ENCODE measurements at regions not wholly inside any gene's neighbourhood (a gene's known extent, or its start where the extent isn't known, plus 50 kb on each side); places are given as distances from the start of the nearest gene placed in this dataset.

GRCh38 chr2:18413676-18414396, 146.6 kb downstream of the RDH14 start:
- Histone ChIP-seq H4K8ac (ENCODE audit: extremely low read depth, insufficient read depth, low read length) (no peak overlapping the region), H3K79me1 (ENCODE audit: low read depth, low read length) (no peaks in the 10 kb centered on the region), H3K4ac (replicated peaks; ENCODE audit: insufficient read length, low read depth, low read length) (no peak overlapping the region), H3K23me2 (ENCODE audit: low read depth, low read length) (no peaks in the 10 kb centered on the region), H2BK15ac (ENCODE audit: low read length) (no peak overlapping the region), H3K23ac (ENCODE audit: insufficient read length) (no peak overlapping the region), H2BK20ac (ENCODE audit: low read length) (no peak overlapping the region), H3K14ac (ENCODE audit: insufficient read length) (no peak overlapping the region), H3K18ac (ENCODE audit: extremely low read depth, low read length) (no peak overlapping the region), H3K27ac (ENCODE audit: low read depth, low read length) (no peak overlapping the region), H4K20me1 (replicated peaks in 1 of 2; ENCODE audit: control insufficient read depth in 1 of 2, insufficient read depth in 2 of 2, low read length in 2 of 2) (no peaks in the 10 kb centered on the region), H3K9me3 (ENCODE audit: insufficient read depth in 2 of 2, low read depth in 1 of 2, low read length in 1 of 2) (no peaks in the 10 kb centered on the region), H2AK5ac (ENCODE audit: low read depth, low read length) (no peak overlapping the region), H3K4me1 (replicated peaks in 1 of 4; ENCODE audit: control insufficient read depth in 3 of 4, insufficient read depth in 4 of 4, low read length in 3 of 4) (no peaks in the 10 kb centered on the region), H3K79me2 (ENCODE audit: control insufficient read depth in 1 of 2, insufficient read depth in 2 of 2, low read length in 2 of 2) (no peaks in the 10 kb centered on the region), H4K91ac (replicated peaks; ENCODE audit: insufficient read length, low read length) (no peak overlapping the region), H3K9ac (replicated peaks in 1 of 4; ENCODE audit: extremely low read depth in 1 of 4, low read depth in 3 of 4, low read length in 3 of 4) (no peak overlapping the region), H2BK12ac (ENCODE audit: low read depth, low read length) (no peak overlapping the region), H2AFZ (ENCODE audit: low read length) (0 out of 2 replicates have a peak overlapping the region, but pooled peaks have one; percentile 50), H4K5ac (ENCODE audit: insufficient read length, low read depth, low read length) (no peak overlapping the region), H2BK120ac (replicated peaks; ENCODE audit: low read depth, low read length) (no peak overlapping the region), H3K4me3 (ENCODE audit: extremely low read depth in 1 of 4, insufficient read depth in 2 of 4, low read depth in 3 of 4, low read length in 4 of 4) (no peak overlapping the region), H3K56ac (replicated peaks; ENCODE audit: insufficient read length, low read depth, low read length) (no peak overlapping the region), H3K36me3 (ENCODE audit: control insufficient read depth in 2 of 4, insufficient read depth in 4 of 4, low read length in 3 of 4) (no peaks in the 10 kb centered on the region), H2BK5ac (ENCODE audit: low read depth, low read length) (no peak overlapping the region), H3K27me3 (replicated peaks in 1 of 4; ENCODE audit: control insufficient read depth in 3 of 4, extremely low read depth in 1 of 4, insufficient read depth in 3 of 4, low read length in 3 of 4) (no peaks in the 10 kb centered on the region), H3K4me2 (ENCODE audit: insufficient read depth in 1 of 2, low read depth in 2 of 2, low read length in 2 of 2) (no peak overlapping the region)
- no peak for FAIRE-seq
- no peak for TF ChIP-seq CEBPB (IDR thresholded peaks at IDR 0.05; ENCODE audit: low read depth, low read length)
- TF ChIP-seq BACH1 (IDR thresholded peaks at IDR 0.05; ENCODE audit: low read length) = no peak
- TF ChIP-seq CBX8 (IDR thresholded peaks at IDR 0.05; ENCODE audit: borderline replicate concordance, low read depth, low read length) = no peak
- no peak for TF ChIP-seq CTBP2 (IDR thresholded peaks at IDR 0.05; ENCODE audit: borderline replicate concordance, insufficient read depth, insufficient read length, low read length)
- 77% methylated on average over 2 of the region's 2 CpGs; no CpG with 5 or more reads in 1 of the 2 experiments for whole genome bisulfite sequencing, 2 experiments (ENCODE audit: extremely low coverage in 1 of 2, insufficient coverage in 1 of 2, insufficient read length in 1 of 2, insufficient replicate concordance in 2 of 2, low coverage in 1 of 2, low lambda C conversion rate in 2 of 2, missing lambda C conversion rate in 1 of 2)
- CTCF ChIA-PET (ENCODE audit: partially characterized antibody) = interaction anchor here (0.5 to 6.9 kb wide), 7 partner anchors 9 to 334 kb away, joined by 3 to 72 read pairs (median 3); no protein-coding TSS in a partner anchor
- no peak for DNase-seq (ENCODE audit: low read depth in 1 of 2, low spot score in 2 of 2)
- POLR2A ChIA-PET (ENCODE audit: partially characterized antibody) = no interaction called here
